Ishikawa (cell line): ENCODE measurements at regions not wholly inside any gene's neighbourhood (a gene's known extent, or its start where the extent isn't known, plus 50 kb on each side); places are given as distances from the start of the nearest gene placed in this dataset.

ENCODE experiments used
- CEBPB ChIP-seq: IDR thresholded peaks from 2 replicates; pipeline ENCODE4 v1.6.1; 2012
- CREB1 ChIP-seq: IDR thresholded peaks from 2 replicates; pipeline ENCODE4 v1.6.1; 2012; ENCODE audit warnings: low read depth
- EGR1 ChIP-seq: IDR thresholded peaks from 2 replicates; pipeline ENCODE4 v1.6.1; 2012
- EP300 ChIP-seq: IDR thresholded peaks from 2 replicates; pipeline ENCODE4 v1.6.1; 2012; ENCODE audit warnings: borderline replicate concordance
- FOXM1 ChIP-seq: IDR thresholded peaks from 2 replicates; pipeline ENCODE4 v1.6.1; 2012; ENCODE audit warnings: low read depth, borderline replicate concordance
- NFIC ChIP-seq: IDR thresholded peaks from 2 replicates; pipeline ENCODE4 v1.6.1; 2012
- RAD21 ChIP-seq: IDR thresholded peaks from 2 replicates; pipeline ENCODE4 v1.6.1; 2012; ENCODE audit warnings: low read depth
- TAF1 ChIP-seq: IDR thresholded peaks from 2 replicates; pipeline ENCODE4 v1.6.1; 2012; ENCODE audit warnings: low read depth, mild to moderate bottlenecking
- TCF12 ChIP-seq: IDR thresholded peaks from 2 replicates; pipeline ENCODE4 v1.6.1; 2012; ENCODE audit warnings: low read depth
- TEAD4 ChIP-seq: IDR thresholded peaks from 2 replicates; pipeline ENCODE4 v1.6.1; 2012
- YY1 ChIP-seq: IDR thresholded peaks from 2 replicates; pipeline ENCODE4 v1.6.1; 2012; ENCODE audit warnings: low read depth
- ZBTB7A ChIP-seq: IDR thresholded peaks from 2 replicates; pipeline ENCODE4 v1.6.1; 2012; ENCODE audit warnings: low read depth
- TF ChIP-seq, protein P1 (sequence below): IDR thresholded peaks from 2 replicates; pipeline ENCODE4 v1.6.1; 2012
- TF ChIP-seq, protein P2 (sequence below): IDR thresholded peaks from 2 replicates; pipeline ENCODE4 v1.6.1; 2012; ENCODE audit warnings: low read depth, mild to moderate bottlenecking
- TF ChIP-seq, protein P3 (sequence below): IDR thresholded peaks from 2 replicates; pipeline ENCODE4 v1.6.1; 2012

DNA sequence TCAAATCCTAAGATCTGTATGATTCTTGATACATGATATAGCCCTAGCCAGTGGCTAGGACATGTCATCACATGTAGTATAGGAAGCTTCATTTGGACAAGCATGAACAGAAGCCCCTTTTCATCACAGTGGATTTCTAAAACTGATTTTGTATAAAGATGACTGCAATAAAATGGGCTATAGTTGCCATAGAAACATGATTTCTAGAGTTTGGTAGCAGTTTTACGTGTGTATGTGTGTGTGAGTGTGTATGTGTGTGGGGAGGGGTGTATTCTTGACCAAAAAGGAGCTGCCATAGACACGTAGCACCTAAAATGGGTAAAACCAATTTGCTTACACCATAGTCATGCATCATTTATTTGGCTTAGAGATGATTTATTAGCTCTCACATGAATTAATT lies 200.5 kb upstream of the CNR1 start:
- TF ChIP-seq YY1 (no peak), RAD21 (no peak), EP300 (no peak), CEBPB (no peak), NFIC (no peak), CREB1 (no peak), EGR1 (no peak)
- TF ChIP-seq, protein P1, sequence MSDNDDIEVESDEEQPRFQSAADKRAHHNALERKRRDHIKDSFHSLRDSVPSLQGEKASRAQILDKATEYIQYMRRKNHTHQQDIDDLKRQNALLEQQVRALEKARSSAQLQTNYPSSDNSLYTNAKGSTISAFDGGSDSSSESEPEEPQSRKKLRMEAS = no peak
- TF ChIP-seq, protein P2, sequence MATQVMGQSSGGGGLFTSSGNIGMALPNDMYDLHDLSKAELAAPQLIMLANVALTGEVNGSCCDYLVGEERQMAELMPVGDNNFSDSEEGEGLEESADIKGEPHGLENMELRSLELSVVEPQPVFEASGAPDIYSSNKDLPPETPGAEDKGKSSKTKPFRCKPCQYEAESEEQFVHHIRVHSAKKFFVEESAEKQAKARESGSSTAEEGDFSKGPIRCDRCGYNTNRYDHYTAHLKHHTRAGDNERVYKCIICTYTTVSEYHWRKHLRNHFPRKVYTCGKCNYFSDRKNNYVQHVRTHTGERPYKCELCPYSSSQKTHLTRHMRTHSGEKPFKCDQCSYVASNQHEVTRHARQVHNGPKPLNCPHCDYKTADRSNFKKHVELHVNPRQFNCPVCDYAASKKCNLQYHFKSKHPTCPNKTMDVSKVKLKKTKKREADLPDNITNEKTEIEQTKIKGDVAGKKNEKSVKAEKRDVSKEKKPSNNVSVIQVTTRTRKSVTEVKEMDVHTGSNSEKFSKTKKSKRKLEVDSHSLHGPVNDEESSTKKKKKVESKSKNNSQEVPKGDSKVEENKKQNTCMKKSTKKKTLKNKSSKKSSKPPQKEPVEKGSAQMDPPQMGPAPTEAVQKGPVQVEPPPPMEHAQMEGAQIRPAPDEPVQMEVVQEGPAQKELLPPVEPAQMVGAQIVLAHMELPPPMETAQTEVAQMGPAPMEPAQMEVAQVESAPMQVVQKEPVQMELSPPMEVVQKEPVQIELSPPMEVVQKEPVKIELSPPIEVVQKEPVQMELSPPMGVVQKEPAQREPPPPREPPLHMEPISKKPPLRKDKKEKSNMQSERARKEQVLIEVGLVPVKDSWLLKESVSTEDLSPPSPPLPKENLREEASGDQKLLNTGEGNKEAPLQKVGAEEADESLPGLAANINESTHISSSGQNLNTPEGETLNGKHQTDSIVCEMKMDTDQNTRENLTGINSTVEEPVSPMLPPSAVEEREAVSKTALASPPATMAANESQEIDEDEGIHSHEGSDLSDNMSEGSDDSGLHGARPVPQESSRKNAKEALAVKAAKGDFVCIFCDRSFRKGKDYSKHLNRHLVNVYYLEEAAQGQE = no peak

DNA sequence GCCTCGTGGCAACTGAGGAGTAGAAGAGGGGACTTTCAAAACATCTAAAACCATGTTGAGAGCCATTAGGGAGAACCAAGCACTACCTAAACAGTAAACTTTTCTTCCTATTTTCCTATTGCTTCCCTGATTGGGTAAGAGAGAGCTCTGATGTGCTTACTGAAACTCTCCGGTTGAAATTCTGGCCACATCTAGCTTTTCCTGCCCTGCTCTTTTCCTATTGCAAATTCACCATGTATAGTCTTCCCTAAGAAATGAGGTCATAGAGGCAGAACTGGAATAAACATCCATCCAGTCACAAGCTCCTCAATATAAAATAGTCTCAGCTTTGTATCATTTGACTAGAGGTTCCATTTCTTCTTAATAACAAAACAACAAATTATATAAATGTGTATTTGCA lies 199.5 kb upstream of the CNR1 start:
- TF ChIP-seq, protein P3, sequence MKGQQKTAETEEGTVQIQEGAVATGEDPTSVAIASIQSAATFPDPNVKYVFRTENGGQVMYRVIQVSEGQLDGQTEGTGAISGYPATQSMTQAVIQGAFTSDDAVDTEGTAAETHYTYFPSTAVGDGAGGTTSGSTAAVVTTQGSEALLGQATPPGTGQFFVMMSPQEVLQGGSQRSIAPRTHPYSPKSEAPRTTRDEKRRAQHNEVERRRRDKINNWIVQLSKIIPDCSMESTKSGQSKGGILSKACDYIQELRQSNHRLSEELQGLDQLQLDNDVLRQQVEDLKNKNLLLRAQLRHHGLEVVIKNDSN = no peak
- TF ChIP-seq CEBPB (no peak), FOXM1 (no peak), RAD21 (no peak), TEAD4 (no peak)

DNA sequence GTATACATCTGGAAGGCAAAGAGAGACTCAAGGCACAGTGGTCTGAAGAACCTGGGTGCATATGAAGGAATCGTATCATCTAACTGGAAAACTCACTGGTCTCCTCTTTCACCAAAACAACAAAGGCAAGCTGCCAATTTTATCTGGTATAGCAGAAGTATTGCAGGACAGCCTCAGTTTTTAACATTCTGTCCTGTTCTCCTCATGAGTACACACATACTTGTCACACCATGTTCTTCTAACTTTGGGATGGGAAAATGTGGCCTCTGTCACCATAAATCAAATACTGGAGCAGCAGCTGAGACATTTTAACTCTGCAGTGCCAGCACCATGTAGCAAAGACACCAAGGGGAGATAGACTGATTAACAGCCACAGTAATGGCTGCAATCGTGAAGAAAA lies 199.1 kb upstream of the CNR1 start:
- TF ChIP-seq RAD21 (no peak), CREB1 (no peak), YY1 (no peak), ZBTB7A (no peak), CEBPB (no peak), EGR1 (no peak), TEAD4 (no peak), TCF12 (no peak), EP300 (no peak), FOXM1 (no peak), NFIC (no peak), TAF1 (no peak)
- TF ChIP-seq, protein P3 = no peak
- TF ChIP-seq, protein P2 = no peak
- TF ChIP-seq, protein P1 = no peak

DNA sequence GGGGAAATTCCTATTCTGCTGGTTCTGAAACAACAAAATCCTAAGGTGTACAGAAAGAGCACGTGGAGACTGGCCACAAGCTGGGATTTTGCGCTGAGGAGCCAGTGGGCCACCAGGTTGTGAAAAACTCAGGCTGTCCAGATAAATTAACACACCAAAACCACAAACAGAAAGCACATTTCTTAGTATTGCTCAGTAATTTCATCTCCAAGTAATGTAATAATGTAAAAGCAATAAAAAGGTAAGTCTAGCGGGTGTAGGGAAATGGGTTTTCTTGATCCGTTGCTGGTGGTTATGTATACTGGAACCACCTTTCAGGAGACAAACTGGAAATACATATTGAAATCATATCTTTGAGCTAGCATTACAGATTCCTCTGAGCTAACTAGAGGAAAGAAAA lies 195.6 kb upstream of the CNR1 start:
- TF ChIP-seq RAD21 = no peak
- TF ChIP-seq EP300 = no peak
- TF ChIP-seq, protein P1 = no peak
- no peak for TF ChIP-seq CEBPB
- TF ChIP-seq, protein P2 = no peak
- no peak for TF ChIP-seq YY1
- no peak for TF ChIP-seq ZBTB7A
- TF ChIP-seq FOXM1 = no peak
- no peak for TF ChIP-seq NFIC
- no peak for TF ChIP-seq TCF12
- TF ChIP-seq TAF1 = no peak

DNA sequence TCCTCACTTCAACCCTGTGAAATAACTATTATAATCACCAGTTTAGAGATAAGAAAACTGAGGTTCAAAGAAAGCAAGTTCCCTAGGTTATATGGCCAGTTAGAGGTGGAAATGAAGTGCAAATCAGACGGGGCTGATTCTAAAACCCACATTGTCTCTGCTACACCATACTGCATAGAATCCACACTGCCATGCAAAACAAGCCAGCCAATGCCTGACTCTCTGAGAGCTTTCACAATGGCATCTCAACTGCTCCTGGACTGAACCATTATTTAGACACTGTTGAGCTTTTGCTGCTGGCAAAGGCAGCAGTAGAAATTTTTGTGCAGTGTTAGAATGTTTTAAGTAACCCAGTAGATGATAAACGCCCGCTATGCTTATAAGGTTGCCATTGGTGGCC lies 195.2 kb upstream of the CNR1 start:
- no peak for TF ChIP-seq EGR1
- TF ChIP-seq, protein P1 = no peak
- TF ChIP-seq, protein P2 = no peak
- no peak for TF ChIP-seq CREB1
- no peak for TF ChIP-seq TEAD4
- TF ChIP-seq NFIC = no peak
- TF ChIP-seq TCF12 = no peak
